K562 (cell line): ENCODE measurements at regions not wholly inside any gene's neighbourhood (a gene's known extent, or its start where the extent isn't known, plus 50 kb on each side); places are given as distances from the start of the nearest gene placed in this dataset.

Source experiments
- ATAC-seq: fragments of 200-7000 bp; cut with Tn5 transposase; 3 replicates; pipeline ENCODE4 v1.9.1; 2020; ENCODE audit warnings: moderate library complexity
- BruUV-seq: library from RNA; stranded (reverse); fragments of 400-500 nt; replicated peaks from 2 replicates; lab custom pipeline; 2021; lab: Mats Ljungman, UMichigan
- CTCF ChIA-PET: fragments of 300-600 bp; formaldehyde crosslinking; extraction: SDS; loops from one replicate; lab custom pipeline; 2021; ENCODE audit warnings: low intra/inter-chr PET ratio; lab: Yijun Ruan, JAX
- POLR2A ChIA-PET: fragments of 300-600, 350-650 bp; sonication (Branson Sonifier 250); formaldehyde crosslinking; extraction: SDS; loops from one replicate; lab custom pipeline; 2021; ENCODE audit warnings: antibody characterized with exemption, inconsistent platforms; lab: Yijun Ruan, JAX
- DNase-seq, 4 experiments: peaks; one replicate each; pipeline versions ENCODE4 v3.0.0 to v3.0.0-alpha.2; 2011 to 2018; ENCODE audit warnings: low spot score in 3 of 4, mixed read lengths in 3 of 4; ENCODE audit errors: extremely low read depth in 1 of 4
- FAIRE-seq: peaks from 2 replicates; lab custom pipeline; 2011; peaks lifted over from hg19 to GRCh38; lab: Jason Lieb, UNC
- H2AFZ ChIP-seq: 2 replicates; pipeline ENCODE4 v1.6.0; 2011; ENCODE audit warnings: low read depth, low read length, control low read depth, inconsistent platforms
- H3K27ac ChIP-seq: fragments of 200-600 bp; 3 replicates; pipeline ENCODE4 v1.8.0; 2011; ENCODE audit warnings: low read depth, mild to moderate bottlenecking, control low read depth, inconsistent platforms, low read length, moderate library complexity, mixed read lengths; ENCODE audit errors: extremely low read depth
- H3K27me3 ChIP-seq, 2 experiments: fragments of 300-600 bp in 1 of 2; 2 replicates in 1 of 2; 3 replicates in 1 of 2; pipeline versions ENCODE4 v1.6.0 to v1.8.0; 2011; ENCODE audit warnings: inconsistent platforms in 2 of 2, low read length in 2 of 2, mild to moderate bottlenecking in 1 of 2, mixed read lengths in 1 of 2, moderate library complexity in 1 of 2; ENCODE audit not compliant: control insufficient read depth in 2 of 2, insufficient read depth in 2 of 2
- H3K36me3 ChIP-seq: fragments of 300-600 bp; 3 replicates; pipeline ENCODE4 v1.8.0; 2011; ENCODE audit warnings: mild to moderate bottlenecking, low read length, inconsistent platforms; ENCODE audit not compliant: control insufficient read depth, insufficient read depth
- H3K4me1 ChIP-seq, 2 experiments: fragments of 200-600 bp in 1 of 2; replicated peaks in 1 of 2; 2 replicates in 1 of 2; 3 replicates in 1 of 2; pipeline versions ENCODE4 v1.5.1 to v1.8.0; 2011; ENCODE audit warnings: inconsistent platforms in 2 of 2, low read length in 2 of 2, mild to moderate bottlenecking in 1 of 2, mixed read lengths in 1 of 2, moderate library complexity in 1 of 2; ENCODE audit not compliant: control insufficient read depth in 2 of 2, insufficient read depth in 2 of 2
- H3K4me2 ChIP-seq: 2 replicates; pipeline ENCODE4 v1.6.1; 2011; ENCODE audit warnings: low read length, control low read depth, inconsistent platforms, mixed read lengths; ENCODE audit not compliant: insufficient read depth
- H3K4me3 ChIP-seq: fragments of 200-600 bp; sonication (generic), shearing (Covaris generic); 2 replicates; pipeline ENCODE4 v1.5.1; 2016; ENCODE audit warnings: control low read depth, inconsistent platforms
- H3K79me2 ChIP-seq: fragments of 200-600 bp; 3 replicates; pipeline ENCODE4 v1.8.0; 2011; ENCODE audit warnings: low read length, inconsistent platforms; ENCODE audit not compliant: control insufficient read depth, insufficient read depth
- H3K9ac ChIP-seq, 2 experiments: 2 replicates each; pipeline versions ENCODE4 v1.6.0 to v1.6.1; 2011; ENCODE audit warnings: low read depth in 2 of 2, low read length in 2 of 2, control low read depth in 1 of 2, inconsistent platforms in 1 of 2, mild to moderate bottlenecking in 1 of 2, mixed read lengths in 1 of 2; ENCODE audit not compliant: insufficient read depth in 1 of 2
- H3K9me1 ChIP-seq: one replicate; pipeline ENCODE4 v1.6.0; 2011; ENCODE audit warnings: inconsistent platforms, mild to moderate bottlenecking, low read length, moderate library complexity; ENCODE audit not compliant: control insufficient read depth, insufficient read depth
- H3K9me3 ChIP-seq: replicated peaks from 2 replicates; pipeline ENCODE4 v1.5.1; 2011; ENCODE audit warnings: low read depth, low read length, inconsistent platforms; ENCODE audit not compliant: control insufficient read depth, insufficient read depth
- H4K20me1 ChIP-seq: replicated peaks from 2 replicates; pipeline ENCODE4 v1.6.1; 2011; ENCODE audit warnings: low read length, inconsistent platforms, mixed read lengths; ENCODE audit not compliant: control insufficient read depth, insufficient read depth
- ATF6 ChIP-seq: sonication (generic); formaldehyde crosslinking; IDR thresholded peaks from 2 replicates; pipeline ENCODE4 v1.4.0; 2020; ENCODE audit warnings: mild to moderate bottlenecking, missing genetic modification reagents
- ATF7 ChIP-seq: fragments of 450-650 bp; IDR thresholded peaks from 2 replicates; pipeline ENCODE4 v1.7.1; 2014; ENCODE audit warnings: mild to moderate bottlenecking, moderate library complexity
- BCL6 ChIP-seq: fragments of 250-450 bp; sonication (Bioruptor Pico); IDR thresholded peaks from 2 replicates; pipeline ENCODE4 v1.4.0; 2020
- HIVEP1 ChIP-seq: fragments of 250-450 bp; sonication (Bioruptor Pico); IDR thresholded peaks from 2 replicates; pipeline ENCODE4 v1.4.0; 2020; ENCODE audit warnings: mild to moderate bottlenecking
- KHSRP ChIP-seq: fragments of 450-650 bp; IDR thresholded peaks from 2 replicates; pipeline ENCODE4 v1.6.1; 2017
- MEF2A ChIP-seq: IDR thresholded peaks from 2 replicates; pipeline ENCODE4 v1.6.1; 2011; ENCODE audit warnings: low read depth, mild to moderate bottlenecking, low read length, moderate library complexity; ENCODE audit not compliant: control insufficient read depth
- NCOR1 ChIP-seq: fragments of 450-650 bp; IDR thresholded peaks from 2 replicates; pipeline ENCODE4 v1.6.1; 2016; ENCODE audit warnings: mild to moderate bottlenecking, moderate library complexity
- PHF21A ChIP-seq: fragments of 450-650 bp; IDR thresholded peaks from 2 replicates; pipeline ENCODE4 v1.6.1; 2017; ENCODE audit warnings: low read depth, borderline replicate concordance
- POLR2B ChIP-seq: fragments of 450-650 bp; IDR thresholded peaks from 2 replicates; pipeline ENCODE4 v1.6.1; 2018; ENCODE audit warnings: low read depth; ENCODE audit not compliant: partially characterized antibody
- RBM15 ChIP-seq: fragments of 200-400 bp; formaldehyde crosslinking; IDR thresholded peaks from 2 replicates; pipeline ENCODE4 v1.6.1; 2018; ENCODE audit warnings: mild to moderate bottlenecking, low read length, moderate library complexity; ENCODE audit not compliant: insufficient read depth
- SMAD3 ChIP-seq: fragments of 450-650 bp; formaldehyde crosslinking; conservative IDR thresholded peaks from 2 replicates; pipeline ENCODE4 v1.4.0; 2020; ENCODE audit warnings: mild to moderate bottlenecking
- SMAD4 ChIP-seq: fragments of 250-450 bp; sonication (Bioruptor Pico); conservative IDR thresholded peaks from 2 replicates; pipeline ENCODE4 v1.8.0; 2021; ENCODE audit warnings: inconsistent platforms, mild to moderate bottlenecking, moderate library complexity
- SNAPC5 ChIP-seq: fragments of 250-450 bp; sonication (Bioruptor Pico); IDR thresholded peaks from 2 replicates; pipeline ENCODE4 v1.8.0; 2021; ENCODE audit warnings: moderate library complexity, mild to moderate bottlenecking, inconsistent platforms
- SPI1 ChIP-seq: IDR thresholded peaks from 2 replicates; pipeline ENCODE4 v1.6.1; 2011; ENCODE audit warnings: low read depth, low read length, control low read depth, borderline replicate concordance
- TAF1 ChIP-seq: IDR thresholded peaks from 2 replicates; pipeline ENCODE4 v1.6.1; 2011; ENCODE audit warnings: mild to moderate bottlenecking, low read length, moderate library complexity; ENCODE audit not compliant: insufficient read depth, control insufficient read depth, severe bottlenecking; ENCODE audit errors: extremely low read depth
- ZNF253 ChIP-seq: fragments of 250-450 bp; sonication (Bioruptor Pico); conservative IDR thresholded peaks from 2 replicates; pipeline ENCODE4 v1.6.1; 2021; ENCODE audit warnings: mild to moderate bottlenecking
- ZNF445 ChIP-seq: fragments of 250-450 bp; sonication (Bioruptor Pico); IDR thresholded peaks from 2 replicates; pipeline ENCODE4 v1.4.0; 2020; ENCODE audit warnings: low read depth, mild to moderate bottlenecking, moderate library complexity
- ZNF586 ChIP-seq: fragments of 450-650 bp; formaldehyde crosslinking; conservative IDR thresholded peaks from 2 replicates; pipeline ENCODE4 v1.4.0; 2020; ENCODE audit warnings: mild to moderate bottlenecking, moderate library complexity
- ZNF592 ChIP-seq: fragments of 450-650 bp; IDR thresholded peaks from 2 replicates; pipeline ENCODE4 v1.6.1; 2017; ENCODE audit warnings: antibody characterized with exemption, mild to moderate bottlenecking
- ZNF696 ChIP-seq: fragments of 250-450 bp; sonication (Bioruptor Pico); conservative IDR thresholded peaks from 2 replicates; pipeline ENCODE4 v1.4.0; 2020; ENCODE audit warnings: mild to moderate bottlenecking, moderate library complexity
- in situ Hi-C: fragments of 300-500 bp; cut with MboI; formaldehyde crosslinking; loops from 4 replicates; pipeline ENCODE4 v1.15.0; 2018; ENCODE audit warnings: inconsistent platforms, mixed read lengths
- intact Hi-C: fragments of 100-400 bp; cut with micrococcal nuclease; formaldehyde crosslinking; loops from 2 replicates; pipeline ENCODE4 v1.14.2; 2022

GRCh38 chr3:28859897-28860296 is 421.0 kb upstream of the RBMS3 start:
- Histone ChIP-seq H4K20me1 (no peaks in the 10 kb centered on the region), H3K4me2 (no peak overlapping the region), H3K4me1 (no peaks in the 10 kb centered on the region), H3K27ac (no peak overlapping the region), H2AFZ (no peak overlapping the region), H3K4me3 (no peak overlapping the region), H3K9me3 (no peaks in the 10 kb centered on the region), H3K9ac (no peak overlapping the region), H3K9me1 (no peaks in the 10 kb centered on the region), H3K27me3 (no peaks in the 10 kb centered on the region), H3K36me3 (no peaks in the 10 kb centered on the region), H3K79me2 (no peaks in the 10 kb centered on the region)
- POLR2A ChIA-PET = no interaction called here
- CTCF ChIA-PET = no interaction called here
- DNase-seq (no peak), ATAC-seq (no peak), FAIRE-seq (no peak)
- intact Hi-C loops (no loop called here), in situ Hi-C loops (no loop called here)
- TF ChIP-seq ATF6 (no peak), SNAPC5 (CRISPR knock-in tag) (no peak), ZNF696 (CRISPR knock-in tag) (no peak), ZNF586 (CRISPR knock-in tag) (no peak), KHSRP (no peak), ZNF445 (no peak), SMAD4 (no peak), MEF2A (no peak), RBM15 (no peak), ZNF592 (no peak), ZNF253 (CRISPR knock-in tag) (no peak), SMAD3 (CRISPR knock-in tag) (no peak), TAF1 (no peak), SPI1 (no peak), HIVEP1 (CRISPR knock-in tag) (no peak), POLR2B (no peak), PHF21A (no peak), ATF7 (no peak), NCOR1 (no peak), BCL6 (CRISPR knock-in tag) (no peak)
- BruUV-seq = no TSS peak
